Trophoblast cell (in vitro differentiated cells and primary cell): ENCODE measurements at regions not wholly inside any gene's neighbourhood (a gene's known extent, or its start where the extent isn't known, plus 50 kb on each side); places are given as distances from the start of the nearest gene placed in this dataset.

ENCODE experiments used
- DNase-seq, 2 donors: peaks; one replicate each; pipeline ENCODE4 v3.0.0-alpha.2; 2016
- H2AFZ ChIP-seq: 2 replicates; pipeline ENCODE4 v1.6.1; 2013; ENCODE audit warnings: low read length, moderate library complexity, mild to moderate bottlenecking; ENCODE audit not compliant: insufficient read depth, poor library complexity
- H2AK5ac ChIP-seq: 2 replicates; pipeline ENCODE4 v1.6.1; 2013; ENCODE audit warnings: mild to moderate bottlenecking, low read length
- H2BK120ac ChIP-seq: 2 replicates; pipeline ENCODE4 v1.6.1; 2013; ENCODE audit warnings: low read length, mild to moderate bottlenecking, moderate library complexity; ENCODE audit not compliant: insufficient read depth, poor library complexity
- H2BK12ac ChIP-seq: 2 replicates; pipeline ENCODE4 v1.6.1; 2013; ENCODE audit warnings: mild to moderate bottlenecking, low read length, moderate library complexity
- H2BK5ac ChIP-seq: 2 replicates; pipeline ENCODE4 v1.6.1; 2013; ENCODE audit warnings: low read length, low read depth, moderate library complexity, mild to moderate bottlenecking; ENCODE audit not compliant: poor library complexity
- H3K14ac ChIP-seq: 2 replicates; pipeline ENCODE4 v1.6.1; 2013; ENCODE audit warnings: mild to moderate bottlenecking, low read length
- H3K18ac ChIP-seq: 2 replicates; pipeline ENCODE4 v1.6.1; 2013; ENCODE audit warnings: mild to moderate bottlenecking, low read length
- H3K23ac ChIP-seq: 2 replicates; pipeline ENCODE4 v1.6.1; 2013; ENCODE audit warnings: low read length
- H3K27ac ChIP-seq: 2 replicates; pipeline ENCODE4 v1.5.1; 2013; ENCODE audit warnings: low read depth, mild to moderate bottlenecking, inconsistent platforms, low read length, moderate library complexity
- H3K27me3 ChIP-seq: 2 replicates; pipeline ENCODE4 v1.6.1; 2013; ENCODE audit warnings: inconsistent platforms, mild to moderate bottlenecking, low read length, moderate library complexity; ENCODE audit not compliant: insufficient read depth
- H3K36me3 ChIP-seq, 2 experiments: 1 replicate in 1 of 2; 2 replicates in 1 of 2; pipeline ENCODE4 v1.6.1; 2013; ENCODE audit warnings: low read length in 2 of 2, mild to moderate bottlenecking in 2 of 2, moderate library complexity in 1 of 2; ENCODE audit not compliant: insufficient read depth in 2 of 2, control insufficient read depth in 1 of 2
- H3K4ac ChIP-seq: 2 replicates; pipeline ENCODE4 v1.6.1; 2013; ENCODE audit warnings: low read depth, mild to moderate bottlenecking, low read length, moderate library complexity
- H3K4me1 ChIP-seq, 2 experiments: 1 replicate in 1 of 2; 2 replicates in 1 of 2; pipeline ENCODE4 v1.6.1; 2013; ENCODE audit warnings: low read length in 2 of 2, mild to moderate bottlenecking in 2 of 2, moderate library complexity in 1 of 2; ENCODE audit not compliant: insufficient read depth in 2 of 2, control insufficient read depth in 1 of 2
- H3K4me2 ChIP-seq: 2 replicates; pipeline ENCODE4 v1.6.1; 2013; ENCODE audit warnings: inconsistent platforms, mild to moderate bottlenecking, low read length, moderate library complexity
- H3K4me3 ChIP-seq: 2 replicates; pipeline ENCODE4 v1.5.1; 2013; ENCODE audit warnings: mild to moderate bottlenecking, low read depth, low read length, inconsistent platforms
- H3K79me1 ChIP-seq: one replicate; pipeline ENCODE4 v1.6.1; 2013; ENCODE audit warnings: low read length
- H3K79me2 ChIP-seq: 2 replicates; pipeline ENCODE4 v1.6.1; 2013; ENCODE audit warnings: low read length, mild to moderate bottlenecking; ENCODE audit not compliant: control insufficient read depth, insufficient read depth, poor library complexity
- H3K9ac ChIP-seq: 2 replicates; pipeline ENCODE4 v1.6.1; 2013; ENCODE audit warnings: mild to moderate bottlenecking, low read length
- H3K9me3 ChIP-seq: 2 replicates; pipeline ENCODE4 v1.6.1; 2013; ENCODE audit warnings: low read depth, mild to moderate bottlenecking, control low read depth, inconsistent platforms, low read length; ENCODE audit not compliant: insufficient read depth
- H4K12ac ChIP-seq: 2 replicates; pipeline ENCODE4 v1.6.1; 2013; ENCODE audit warnings: low read depth, mild to moderate bottlenecking, low read length, moderate library complexity
- H4K8ac ChIP-seq: 2 replicates; pipeline ENCODE4 v1.6.1; 2013; ENCODE audit warnings: low read depth, mild to moderate bottlenecking, low read length, moderate library complexity
- H4K91ac ChIP-seq: one replicate; pipeline ENCODE4 v1.6.1; 2013; ENCODE audit warnings: low read depth, mild to moderate bottlenecking, low read length, moderate library complexity
- WGBS: extraction: QIAGEN DNeasy Blood & Tissue Kit; methylation state at CpG from one replicate; pipeline ENCODE4 v1.1.7; 2013; ENCODE audit warnings: missing lambda C conversion rate; ENCODE audit not compliant: insufficient read length, insufficient coverage; ENCODE audit errors: extremely low coverage; 5-methylcytosine and 5-hydroxymethylcytosine counted together

- Histone ChIP-seq H2AK5ac (no peak overlapping the region), H4K12ac (no peak overlapping the region)
Measured at GRCh38 chr2:38489846-38490245, 112.8 kb upstream of the ATL2 start.

GRCh38 chr2:38487852-38488251 lies 110.8 kb upstream of the ATL2 start:
- H3K4me1 ChIP-seq = peaks cover 0 to 2% of the 10 kb centered on the region in 2 experiments
- H3K4me2 ChIP-seq = no peak overlapping the region
- H4K8ac ChIP-seq = no peak overlapping the region
- no peak overlapping the region for H2BK120ac ChIP-seq
- no peak overlapping the region for H3K27ac ChIP-seq
- no peak overlapping the region for H4K91ac ChIP-seq
- no peaks in the 10 kb centered on the region for H3K79me1 ChIP-seq
- H4K12ac ChIP-seq = no peak overlapping the region
- H3K79me2 ChIP-seq = no peaks in the 10 kb centered on the region
- no peak overlapping the region for H2AFZ ChIP-seq
- no peak overlapping the region for H3K18ac ChIP-seq
- H3K27me3 ChIP-seq = no peaks in the 10 kb centered on the region
- no peak overlapping the region for H2BK5ac ChIP-seq
- DNase-seq = no peak
- no peak overlapping the region for H3K4me3 ChIP-seq
- no peak overlapping the region for H3K9ac ChIP-seq
- no CpG with 5 or more reads among the region's 10 CpGs for WGBS
- no peak overlapping the region for H2AK5ac ChIP-seq
- no peaks in the 10 kb centered on the region for H3K36me3 ChIP-seq
- no peaks in the 10 kb centered on the region for H3K9me3 ChIP-seq
- H3K4ac ChIP-seq = no peak overlapping the region
- no peak overlapping the region for H3K14ac ChIP-seq
- no peak overlapping the region for H3K23ac ChIP-seq
- no peak overlapping the region for H2BK12ac ChIP-seq

More at GRCh38 chr2:38489846-38490245, 112.8 kb upstream of the ATL2 start:
- Histone ChIP-seq H3K18ac (no peak overlapping the region), H3K4me3 (no peak overlapping the region), H3K9me3 (no peaks in the 10 kb centered on the region), H3K27me3 (no peaks in the 10 kb centered on the region), H3K14ac (no peak overlapping the region), H2BK120ac (no peak overlapping the region), H3K79me1 (no peaks in the 10 kb centered on the region), H3K4me1 (peaks cover 0 to 2% of the 10 kb centered on the region in 2 experiments), H2AFZ (no peak overlapping the region), H3K36me3 (no peaks in the 10 kb centered on the region), H3K4me2 (no peak overlapping the region), H3K27ac (no peak overlapping the region), H3K79me2 (no peaks in the 10 kb centered on the region), H4K8ac (no peak overlapping the region), H2BK5ac (no peak overlapping the region), H3K4ac (no peak overlapping the region), H3K23ac (no peak overlapping the region), H4K91ac (no peak overlapping the region), H3K9ac (no peak overlapping the region), H2BK12ac (no peak overlapping the region)
- DNase-seq = no peak

DNA sequence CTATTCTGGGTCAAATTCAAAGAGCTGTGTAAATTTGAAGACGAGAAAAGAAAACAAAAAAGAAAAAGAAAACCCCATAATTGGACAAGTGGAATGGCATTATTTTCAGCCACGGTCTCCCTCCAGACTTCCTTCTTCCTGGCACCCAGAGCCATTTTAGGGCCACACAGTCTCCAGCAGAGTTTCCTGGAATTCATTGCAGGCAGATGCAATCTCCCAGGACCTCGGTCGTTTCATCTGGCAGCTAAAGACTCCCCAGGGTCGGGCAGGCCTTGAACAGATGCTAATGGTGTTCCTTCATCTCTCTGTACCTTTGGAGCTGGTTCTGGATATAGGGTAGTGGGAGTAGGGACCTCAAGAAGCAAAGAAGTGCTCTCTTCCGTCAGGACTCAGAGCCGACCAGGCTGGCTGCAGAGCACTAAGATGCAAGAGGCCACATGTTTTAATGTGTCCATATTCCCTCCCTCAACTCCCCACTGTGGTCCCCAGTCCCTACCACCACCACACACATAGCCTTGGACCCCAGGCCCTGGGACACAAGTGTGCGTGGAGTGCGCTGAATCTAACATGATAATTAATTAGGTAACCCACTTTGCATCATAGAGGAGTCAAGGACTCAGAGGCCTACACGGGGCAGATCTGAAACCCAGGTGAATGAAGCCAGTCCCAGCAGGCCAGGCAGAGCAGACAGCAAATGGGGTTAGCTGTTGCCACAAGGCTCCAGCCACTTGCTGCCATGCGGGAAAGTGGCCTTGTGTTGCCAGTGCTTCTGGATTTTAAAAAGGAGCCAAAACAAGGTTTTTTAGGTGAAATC lies 109.3 kb upstream of the ATL2 start:
- no CpG with 5 or more reads among the region's 11 CpGs for WGBS
- no peaks in the 10 kb centered on the region for H3K79me1 ChIP-seq
- H4K8ac ChIP-seq = peak overlapping the region; percentile 17
- H2BK120ac ChIP-seq = no peak overlapping the region
- no peak overlapping the region for H2BK12ac ChIP-seq
- H3K23ac ChIP-seq = no peak overlapping the region
- H3K4me2 ChIP-seq = no peak overlapping the region
- H2AK5ac ChIP-seq = no peak overlapping the region
- H2BK5ac ChIP-seq = no peak overlapping the region
- H3K18ac ChIP-seq = no peak overlapping the region
- H3K4me3 ChIP-seq = no peak overlapping the region
- peak overlapping the region; percentile 5 for H4K91ac ChIP-seq
- H3K27ac ChIP-seq = no peak overlapping the region
- H2AFZ ChIP-seq = peak overlapping the region; percentile 53
- no peak overlapping the region for H4K12ac ChIP-seq
- no peak for DNase-seq
- no peaks in the 10 kb centered on the region for H3K27me3 ChIP-seq
- H3K79me2 ChIP-seq = no peaks in the 10 kb centered on the region
- no peak overlapping the region for H3K9ac ChIP-seq
- H3K4me1 ChIP-seq = peaks cover 0 to 2% of the 10 kb centered on the region in 2 experiments
- H3K9me3 ChIP-seq = no peaks in the 10 kb centered on the region
- H3K36me3 ChIP-seq = no peaks in the 10 kb centered on the region
- no peak overlapping the region for H3K14ac ChIP-seq
- H3K4ac ChIP-seq = no peak overlapping the region

- Histone ChIP-seq H4K91ac (no peak overlapping the region), H3K4ac (no peak overlapping the region), H3K27me3 (no peaks in the 10 kb centered on the region), H3K4me1 (peaks cover 0 to 2% of the 10 kb centered on the region in 2 experiments), H3K27ac (no peak overlapping the region), H2AK5ac (no peak overlapping the region), H2BK5ac (no peak overlapping the region), H3K4me2 (no peak overlapping the region), H3K18ac (no peak overlapping the region), H3K36me3 (no peaks in the 10 kb centered on the region), H3K9me3 (no peaks in the 10 kb centered on the region), H4K8ac (no peak overlapping the region), H2BK12ac (no peak overlapping the region), H3K23ac (no peak overlapping the region), H3K79me2 (no peaks in the 10 kb centered on the region), H3K4me3 (no peak overlapping the region), H2BK120ac (no peak overlapping the region), H3K14ac (no peak overlapping the region), H4K12ac (no peak overlapping the region), H2AFZ (no peak overlapping the region), H3K79me1 (no peaks in the 10 kb centered on the region), H3K9ac (no peak overlapping the region)
- no CpG with 5 or more reads among the region's 3 CpGs for WGBS
- DNase-seq = no peak
Measured at GRCh38 chr2:38485734-38486133, 108.7 kb upstream of the ATL2 start.
